CD4-positive, alpha-beta T cell treated with Interleukin-4 for 4 hours (primary cell): ENCODE measurements at regions not wholly inside any gene's neighbourhood (a gene's known extent, or its start where the extent isn't known, plus 50 kb on each side); places are given as distances from the start of the nearest gene placed in this dataset.

Experiments
- DNase-seq: peaks from one replicate; pipeline ENCODE4 v3.0.0-alpha.2; 2020

DNA sequence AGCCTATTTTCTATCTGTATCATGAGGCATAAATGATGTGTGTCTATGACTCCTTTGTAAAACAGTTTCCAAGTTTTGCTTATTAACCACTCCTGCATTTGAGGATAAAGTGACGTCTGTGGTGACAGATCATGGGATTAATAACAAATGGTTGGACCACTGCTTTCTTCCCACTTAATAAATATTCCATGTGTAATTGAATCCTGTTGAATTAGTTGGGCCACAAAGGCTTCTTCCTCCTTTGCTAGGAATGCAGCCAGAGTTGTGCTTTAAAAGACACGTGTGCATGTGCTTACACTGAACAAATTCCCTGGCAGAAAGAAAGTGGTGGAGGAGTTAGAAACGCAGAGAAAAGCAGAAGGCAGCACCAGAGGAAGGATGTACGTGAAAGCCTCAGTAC lies 150.2 kb downstream of the ACTBL2 start:
- no peak for DNase-seq

DNA sequence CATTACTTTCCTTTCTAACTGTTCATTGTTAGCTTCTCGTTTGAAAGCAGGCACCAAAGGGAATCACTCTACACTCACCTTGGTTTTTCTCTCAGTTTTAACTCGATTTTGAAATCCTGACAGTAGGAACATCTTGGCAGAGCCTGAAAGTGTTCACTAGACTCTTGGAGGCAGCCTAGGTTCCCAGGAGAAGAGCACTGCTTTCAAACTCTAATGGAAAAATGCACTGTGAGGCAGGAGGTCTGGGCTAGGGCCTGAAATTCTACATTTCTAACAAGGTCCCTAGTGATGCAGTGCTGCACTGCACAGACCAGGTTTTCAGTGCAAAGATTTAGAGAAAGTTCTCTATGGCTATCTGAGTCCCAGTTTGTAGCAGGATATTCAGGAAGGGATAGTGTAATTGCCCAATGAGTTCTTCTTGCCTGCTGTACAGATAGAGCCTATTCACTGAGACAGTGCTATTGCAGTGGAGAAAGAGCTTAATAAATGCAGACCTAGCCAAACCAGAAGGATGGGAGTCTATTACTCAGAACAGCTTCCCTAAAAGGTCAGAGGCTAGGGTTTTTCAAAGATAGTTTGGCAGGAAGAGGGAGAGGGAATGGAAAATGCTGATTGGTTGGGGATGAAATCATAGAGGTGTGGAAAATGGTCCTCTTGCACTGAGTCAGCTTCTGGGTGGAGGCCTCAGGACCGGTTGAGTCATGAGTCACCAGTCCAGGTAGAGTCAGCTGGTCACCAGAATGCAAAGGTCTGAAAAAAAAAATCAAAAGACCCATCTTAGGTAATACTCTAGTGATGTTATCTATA lies 153.9 kb downstream of the GPBP1 start:
- no peak for DNase-seq

DNA sequence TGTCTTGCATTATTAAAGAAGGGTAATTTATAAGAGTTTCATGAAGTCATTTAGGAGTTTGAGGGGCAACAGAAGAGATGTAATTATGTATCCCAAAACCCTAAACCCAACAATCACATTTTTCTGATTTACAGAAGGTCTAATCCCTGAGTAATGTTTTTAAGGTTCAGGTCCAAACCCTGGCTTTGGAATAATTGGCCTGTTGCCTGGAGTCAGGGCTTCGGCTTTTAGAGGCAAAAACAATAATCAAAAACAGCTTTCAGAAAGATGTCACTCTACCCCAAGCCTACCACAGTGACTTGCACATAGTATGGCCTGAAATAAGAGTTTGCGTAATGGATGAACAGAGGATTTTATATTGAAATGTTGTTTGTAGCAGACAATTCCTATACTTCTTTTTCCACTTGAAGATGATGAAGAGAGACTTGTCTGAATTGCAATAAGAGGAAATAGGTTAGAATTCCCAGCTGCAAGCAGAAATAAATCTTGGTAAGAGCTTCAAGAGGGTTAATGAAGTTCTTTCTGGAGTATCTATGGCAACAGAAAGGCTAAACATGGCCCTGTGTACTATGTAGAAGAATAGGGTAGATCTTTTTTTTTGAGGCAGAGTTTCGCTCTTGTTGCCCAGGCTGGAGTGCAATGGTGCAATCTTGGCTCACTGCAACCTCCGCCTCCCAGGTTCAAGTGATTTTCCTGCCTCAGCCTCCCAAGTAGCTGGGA lies 152.0 kb downstream of the GPBP1 start:
- no peak for DNase-seq

DNA sequence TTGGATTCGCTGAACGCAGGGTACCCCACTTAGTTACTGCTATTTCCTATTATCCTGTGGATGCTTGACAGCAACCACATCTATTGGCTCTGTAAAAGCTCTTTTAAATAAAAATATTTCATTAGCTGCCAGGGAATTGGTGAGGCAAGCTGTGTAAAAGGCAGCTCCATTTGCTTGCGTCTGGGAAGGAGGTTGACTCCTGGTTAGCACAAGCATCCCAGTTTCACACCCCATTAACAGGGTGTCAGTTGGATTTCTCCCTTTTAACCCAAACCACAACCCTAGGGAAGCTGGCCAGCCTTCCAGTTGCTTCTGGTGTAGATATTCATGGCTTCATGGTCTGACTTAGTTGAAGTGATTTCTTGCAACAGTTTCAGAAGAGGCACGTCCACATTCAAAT lies 151.0 kb downstream of the GPBP1 start:
- no peak for DNase-seq

DNA sequence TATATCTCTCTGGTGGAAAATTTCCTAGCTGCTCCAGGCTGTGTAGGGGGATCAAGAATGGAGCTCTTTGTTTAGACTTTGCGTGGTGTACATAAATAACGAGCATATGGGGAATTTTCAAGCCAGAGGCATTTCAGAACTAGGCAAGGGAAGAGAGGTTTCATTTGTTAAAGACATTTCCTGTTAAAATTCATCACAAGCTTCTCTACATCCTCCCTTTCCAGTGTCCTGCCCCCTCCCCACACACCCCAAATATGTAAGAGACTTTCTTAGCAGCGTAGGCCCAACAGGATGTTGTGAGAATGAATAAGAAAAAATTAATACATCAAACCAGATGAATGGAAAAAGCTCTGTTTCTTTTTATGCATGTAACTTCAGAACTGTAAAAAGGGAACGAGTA lies 150.3 kb downstream of the GPBP1 start:
- DNase-seq: no peak

DNA sequence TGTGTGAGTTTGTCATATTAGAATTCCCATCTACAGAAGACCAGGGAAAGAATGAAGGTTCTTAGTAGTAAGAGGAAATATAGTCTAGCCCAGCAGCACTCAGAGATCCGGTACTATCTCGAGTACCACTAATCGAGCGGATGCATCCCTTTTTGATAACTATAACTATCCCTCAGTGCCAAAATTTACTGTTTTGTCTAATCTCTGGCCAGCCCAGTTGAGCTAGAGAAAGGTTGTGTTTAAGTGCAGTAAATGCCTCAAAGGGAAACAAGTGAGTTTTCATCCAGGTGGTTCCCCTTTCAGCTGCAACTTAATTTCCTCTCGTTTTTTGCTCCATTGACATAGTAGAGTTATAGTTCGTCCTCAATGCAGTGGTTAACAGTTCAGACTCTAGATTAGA lies 146.7 kb downstream of the GPBP1 start:
- no peak for DNase-seq

DNA sequence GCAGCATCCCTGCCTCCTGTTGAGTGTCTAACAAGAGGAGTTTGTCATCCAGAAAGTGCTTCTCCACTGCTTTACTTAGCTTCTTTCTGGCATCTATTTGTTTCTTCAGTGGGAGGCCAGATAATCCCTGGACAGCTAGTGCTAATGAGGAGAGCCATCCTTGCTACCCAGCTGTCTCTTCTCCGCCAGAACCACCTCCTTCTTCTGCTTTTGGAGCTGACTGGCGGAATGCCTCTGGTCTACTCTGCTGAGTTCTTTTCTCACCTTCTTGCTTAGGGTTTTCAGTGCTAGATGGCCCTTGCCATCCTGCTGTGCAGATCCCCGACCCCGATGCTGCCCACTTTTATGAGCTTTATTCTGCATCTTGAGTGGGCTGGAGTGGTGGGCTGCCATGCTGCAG lies 145.8 kb downstream of the GPBP1 start:
- no peak for DNase-seq

DNA sequence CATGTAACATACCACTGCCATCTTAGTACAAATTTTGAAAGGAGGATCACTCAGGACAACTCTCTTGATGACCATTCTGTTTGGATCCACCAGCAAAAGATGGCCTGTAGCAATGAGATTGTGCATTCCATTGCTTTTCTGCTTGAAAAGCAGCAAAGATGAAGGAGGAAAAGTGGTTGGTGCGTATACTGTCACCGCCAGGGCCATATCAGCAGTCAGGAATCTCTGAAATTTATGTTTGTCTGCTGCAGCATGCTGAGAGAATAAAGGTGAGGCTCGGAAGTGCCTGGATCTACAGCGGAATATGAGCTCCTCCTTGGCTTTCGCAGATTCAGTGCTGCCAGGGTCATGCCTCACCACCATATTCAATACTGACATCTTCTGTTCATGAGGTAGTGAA lies 144.4 kb downstream of the GPBP1 start:
- no peak for DNase-seq

DNA sequence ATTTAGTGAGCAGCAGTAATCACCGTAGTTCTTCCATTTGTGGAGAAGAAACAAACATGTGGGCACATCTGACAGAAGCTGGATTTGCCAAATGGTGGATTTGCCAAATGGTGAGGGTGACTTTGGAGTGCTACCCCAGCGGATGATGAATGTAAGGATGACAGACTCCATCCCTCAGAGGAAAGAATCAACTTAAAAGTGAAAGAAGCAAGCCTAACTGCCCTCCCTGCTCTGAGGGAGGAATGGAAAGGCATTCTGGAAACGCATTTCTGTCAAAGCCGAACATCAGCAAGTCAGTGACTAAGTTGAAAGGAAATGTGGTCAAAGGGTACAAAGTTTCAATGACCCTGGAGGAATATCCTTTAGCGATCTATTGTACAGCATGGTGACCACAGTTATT lies 143.5 kb downstream of the GPBP1 start:
- DNase-seq: no peak

DNA sequence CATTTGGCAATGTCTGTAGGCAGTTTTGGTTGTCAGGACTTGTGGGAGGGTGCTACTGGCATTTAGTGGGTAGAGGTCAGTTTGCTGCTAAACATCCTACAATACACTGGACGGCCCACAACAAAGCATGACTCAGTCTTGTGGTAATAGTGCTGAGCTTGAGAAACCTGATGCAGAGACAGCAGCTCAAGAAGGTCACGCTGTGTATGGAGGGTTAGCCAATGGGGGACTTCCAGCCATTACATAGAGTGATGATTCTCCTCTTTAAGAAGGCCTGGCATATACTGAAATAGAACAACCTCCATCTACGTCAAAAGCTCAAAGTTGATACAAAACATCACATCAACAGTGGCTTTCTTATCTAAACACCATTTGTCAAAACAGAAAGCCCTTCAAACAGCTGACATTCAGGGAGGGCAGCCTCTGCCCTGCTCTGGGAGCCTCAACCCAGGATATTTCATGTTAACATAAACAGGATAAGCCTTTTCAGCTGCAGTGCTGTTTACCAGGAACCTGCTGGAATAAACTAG lies 143.0 kb downstream of the GPBP1 start:
- no peak for DNase-seq

DNA sequence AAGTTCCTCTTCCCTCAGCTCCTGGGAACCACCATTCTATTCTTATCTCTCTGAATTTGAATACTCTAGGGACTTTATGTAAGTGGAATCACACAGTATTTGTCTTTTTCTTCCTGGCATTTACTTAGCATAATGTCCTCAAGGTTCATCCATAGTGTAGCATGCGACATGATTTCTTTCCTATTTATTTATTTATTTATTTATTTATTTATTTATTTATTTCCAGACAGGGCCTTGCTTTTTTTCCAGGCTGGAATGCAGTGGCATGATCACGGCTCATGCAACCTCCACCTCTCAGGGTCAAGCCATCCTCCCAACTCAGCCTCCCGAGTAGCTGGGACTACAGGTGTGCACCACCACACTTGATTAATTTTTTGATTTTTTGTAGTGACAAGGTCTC lies 142.1 kb downstream of the GPBP1 start:
- no peak for DNase-seq
